Glutamatergic neuron (in vitro differentiated cells): ENCODE measurements at regions not wholly inside any gene's neighbourhood (a gene's known extent, or its start where the extent isn't known, plus 50 kb on each side); places are given as distances from the start of the nearest gene placed in this dataset.

Experiments used
- DNase-seq: peaks from one replicate; pipeline ENCODE4 v3.0.0; 2022
- H3K27ac Mint-ChIP-seq: one replicate; pipeline ENCODE4 v1.8.0; 2020; ENCODE audit warnings: mild to moderate bottlenecking, mixed read lengths, inconsistent platforms; ENCODE audit not compliant: unreplicated experiment
- H3K27me3 Mint-ChIP-seq: one replicate; pipeline ENCODE4 v1.8.0; 2020; ENCODE audit warnings: mild to moderate bottlenecking, moderate library complexity, mixed read lengths, inconsistent platforms; ENCODE audit not compliant: unreplicated experiment
- H3K36me3 Mint-ChIP-seq: one replicate; pipeline ENCODE4 v1.8.0; 2020; ENCODE audit warnings: mild to moderate bottlenecking, mixed read lengths, inconsistent platforms; ENCODE audit not compliant: unreplicated experiment
- H3K4me1 Mint-ChIP-seq: one replicate; pipeline ENCODE4 v1.8.0; 2020; ENCODE audit warnings: mild to moderate bottlenecking, low read depth, mixed read lengths, inconsistent platforms; ENCODE audit not compliant: unreplicated experiment
- H3K4me3 Mint-ChIP-seq: one replicate; pipeline ENCODE4 v1.8.0; 2020; ENCODE audit warnings: mild to moderate bottlenecking, mixed read lengths, inconsistent platforms; ENCODE audit not compliant: unreplicated experiment
- H3K9me3 Mint-ChIP-seq: one replicate; pipeline ENCODE4 v1.8.0; 2020; ENCODE audit warnings: mild to moderate bottlenecking, moderate library complexity, mixed read lengths, inconsistent platforms; ENCODE audit not compliant: unreplicated experiment
- TF ChIP-seq, protein P1 (sequence below): fragments of 200-600 bp; sonication (generic); IDR thresholded peaks from one replicate; pipeline ENCODE4 v1.5.0; 2021; ENCODE audit not compliant: partially characterized antibody, unreplicated experiment

DNA sequence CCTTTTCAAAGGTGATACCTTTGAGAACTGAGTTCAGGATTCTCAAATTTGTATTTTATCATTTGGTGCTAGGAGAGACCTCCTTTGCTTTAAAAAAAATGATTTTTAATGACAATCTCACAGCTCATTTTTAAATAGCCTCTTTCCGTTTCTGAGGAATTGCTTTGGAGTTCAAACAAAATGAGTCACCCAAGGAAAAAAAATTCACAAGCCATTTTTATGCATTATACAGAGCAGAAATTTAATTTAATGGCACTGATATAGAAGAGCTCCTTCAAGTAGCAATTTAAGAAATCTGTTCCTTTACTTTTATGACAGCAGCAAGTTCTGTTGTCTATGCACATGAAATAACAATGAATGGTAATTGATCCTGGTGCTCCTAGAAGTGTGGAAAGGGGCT is 337.9 kb upstream of the KCNMB2 start:
- Mint-ChIP-seq H3K9me3 (no peaks in the 10 kb centered on the region), H3K27ac (no peak overlapping the region), H3K36me3 (no peaks in the 10 kb centered on the region), H3K4me3 (no peak overlapping the region), H3K27me3 (no peaks in the 10 kb centered on the region), H3K4me1 (peaks cover 1% of the 10 kb centered on the region)
- DNase-seq, result no peak
- TF ChIP-seq, protein P1, sequence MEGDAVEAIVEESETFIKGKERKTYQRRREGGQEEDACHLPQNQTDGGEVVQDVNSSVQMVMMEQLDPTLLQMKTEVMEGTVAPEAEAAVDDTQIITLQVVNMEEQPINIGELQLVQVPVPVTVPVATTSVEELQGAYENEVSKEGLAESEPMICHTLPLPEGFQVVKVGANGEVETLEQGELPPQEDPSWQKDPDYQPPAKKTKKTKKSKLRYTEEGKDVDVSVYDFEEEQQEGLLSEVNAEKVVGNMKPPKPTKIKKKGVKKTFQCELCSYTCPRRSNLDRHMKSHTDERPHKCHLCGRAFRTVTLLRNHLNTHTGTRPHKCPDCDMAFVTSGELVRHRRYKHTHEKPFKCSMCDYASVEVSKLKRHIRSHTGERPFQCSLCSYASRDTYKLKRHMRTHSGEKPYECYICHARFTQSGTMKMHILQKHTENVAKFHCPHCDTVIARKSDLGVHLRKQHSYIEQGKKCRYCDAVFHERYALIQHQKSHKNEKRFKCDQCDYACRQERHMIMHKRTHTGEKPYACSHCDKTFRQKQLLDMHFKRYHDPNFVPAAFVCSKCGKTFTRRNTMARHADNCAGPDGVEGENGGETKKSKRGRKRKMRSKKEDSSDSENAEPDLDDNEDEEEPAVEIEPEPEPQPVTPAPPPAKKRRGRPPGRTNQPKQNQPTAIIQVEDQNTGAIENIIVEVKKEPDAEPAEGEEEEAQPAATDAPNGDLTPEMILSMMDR, result no peak

DNA sequence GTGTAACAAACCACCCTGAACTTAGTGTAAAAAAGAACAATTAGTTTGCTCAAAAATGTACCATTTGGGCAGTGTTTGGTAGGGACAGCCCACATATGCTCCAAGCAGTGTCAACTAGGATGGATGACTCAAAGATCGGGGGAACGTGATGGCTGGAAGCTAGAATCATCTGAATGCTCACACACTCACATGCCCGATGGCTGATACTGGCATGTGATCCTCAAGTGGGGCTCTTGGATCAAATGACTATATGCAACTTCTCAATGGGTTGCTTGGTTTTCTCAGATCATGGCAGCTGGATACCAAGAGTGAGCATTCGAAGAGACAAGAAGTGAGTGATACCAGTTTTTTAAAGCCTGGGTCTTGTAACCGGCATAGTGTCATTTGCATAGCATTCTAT is 335.9 kb upstream of the KCNMB2 start:
- no peak overlapping the region for H3K27ac Mint-ChIP-seq
- H3K4me1 Mint-ChIP-seq, result peaks cover 7% of the 10 kb centered on the region
- H3K4me3 Mint-ChIP-seq, result no peak overlapping the region
- H3K9me3 Mint-ChIP-seq, result no peaks in the 10 kb centered on the region
- no peaks in the 10 kb centered on the region for H3K27me3 Mint-ChIP-seq
- no peaks in the 10 kb centered on the region for H3K36me3 Mint-ChIP-seq
- DNase-seq, result no peak
- TF ChIP-seq, protein P1, result no peak

DNA sequence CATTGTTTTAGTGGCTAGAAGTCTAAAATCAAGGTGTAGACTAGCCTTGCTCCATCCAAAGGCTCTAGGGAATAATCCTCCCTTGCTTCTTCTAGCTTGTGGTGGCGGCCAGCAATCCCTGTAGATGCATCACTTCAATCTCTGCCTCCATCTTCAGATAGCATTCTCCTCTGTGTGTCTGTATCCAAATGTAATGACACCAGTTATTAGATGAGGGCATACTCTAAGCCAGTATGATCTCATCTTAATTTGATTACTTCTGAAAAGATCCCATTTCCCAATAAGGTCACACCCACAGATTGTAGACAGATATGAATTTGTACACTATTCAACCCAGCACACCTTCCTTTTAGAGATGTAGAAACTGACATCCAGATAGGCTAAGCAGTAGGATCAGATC is 334.5 kb upstream of the KCNMB2 start:
- Mint-ChIP-seq H3K9me3 (no peaks in the 10 kb centered on the region), H3K4me1 (peaks cover 7% of the 10 kb centered on the region), H3K27ac (no peak overlapping the region), H3K4me3 (no peak overlapping the region), H3K36me3 (no peaks in the 10 kb centered on the region), H3K27me3 (no peaks in the 10 kb centered on the region)
- no peak for DNase-seq
- TF ChIP-seq, protein P1, result no peak

DNA sequence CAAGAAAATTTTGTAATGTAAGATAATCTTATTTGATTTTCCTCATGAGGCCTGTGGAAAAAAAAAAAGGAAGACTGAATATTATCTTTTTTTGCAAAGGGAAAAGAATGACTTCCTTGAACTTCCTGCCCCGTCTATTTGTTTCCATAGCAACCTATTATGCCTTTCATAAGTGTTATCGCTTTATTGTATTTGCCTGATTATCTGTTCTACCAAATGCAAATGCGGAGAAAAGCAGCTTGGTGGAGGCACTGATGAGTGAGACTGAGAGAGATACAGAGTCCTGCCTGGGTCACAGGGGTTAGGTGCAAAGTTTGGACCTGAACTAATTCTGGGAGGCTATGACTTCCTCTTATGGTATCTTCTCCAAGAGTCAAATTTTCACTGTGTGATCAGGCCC is 334.0 kb upstream of the KCNMB2 start:
- no peaks in the 10 kb centered on the region for H3K27me3 Mint-ChIP-seq
- TF ChIP-seq, protein P1, result no peak
- H3K4me3 Mint-ChIP-seq, result no peak overlapping the region
- H3K9me3 Mint-ChIP-seq, result no peaks in the 10 kb centered on the region
- DNase-seq, result no peak
- H3K36me3 Mint-ChIP-seq, result no peaks in the 10 kb centered on the region
- H3K27ac Mint-ChIP-seq, result no peak overlapping the region
- peaks cover 7% of the 10 kb centered on the region for H3K4me1 Mint-ChIP-seq

DNA sequence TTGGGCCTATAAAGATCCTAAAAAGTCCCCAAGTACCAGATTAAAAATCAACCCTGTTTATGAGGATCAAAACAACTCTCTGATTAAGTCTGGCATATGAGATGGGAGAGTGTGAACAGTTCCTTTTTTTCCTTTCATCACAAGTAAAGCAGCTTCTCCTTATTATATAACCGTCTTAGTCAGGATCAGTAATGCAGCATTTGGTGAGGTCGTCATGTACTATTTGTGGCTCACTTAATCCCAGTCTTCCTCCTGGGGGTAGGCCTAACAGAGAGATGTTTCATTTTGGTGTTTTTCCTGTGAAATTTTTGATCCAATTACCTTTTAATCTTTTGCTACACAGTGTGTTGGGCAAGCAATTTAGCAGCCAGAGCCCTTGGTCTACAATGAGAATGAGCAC is 333.1 kb upstream of the KCNMB2 start:
- no peak for DNase-seq
- TF ChIP-seq, protein P1, result no peak
- Mint-ChIP-seq H3K36me3 (no peaks in the 10 kb centered on the region), H3K4me1 (peaks cover 11% of the 10 kb centered on the region), H3K4me3 (no peak overlapping the region), H3K27ac (no peak overlapping the region), H3K9me3 (no peaks in the 10 kb centered on the region), H3K27me3 (peaks cover 2% of the 10 kb centered on the region)
